ACHN (cell line): ENCODE measurements at regions not wholly inside any gene's neighbourhood (a gene's known extent, or its start where the extent isn't known, plus 50 kb on each side); places are given as distances from the start of the nearest gene placed in this dataset.

ENCODE experiments used
- DNase-seq: peaks from one replicate; pipeline ENCODE4 v3.0.0-alpha.2; 2015
- in situ Hi-C: cut with HindIII; loops from 2 replicates; pipeline ENCODE4 v1.10.0; 2017; ENCODE audit warnings: low sequenced_read_pairs, low pct_ligation_motif_present, low pct_unique_long_range_greater_than_20kb

DNA sequence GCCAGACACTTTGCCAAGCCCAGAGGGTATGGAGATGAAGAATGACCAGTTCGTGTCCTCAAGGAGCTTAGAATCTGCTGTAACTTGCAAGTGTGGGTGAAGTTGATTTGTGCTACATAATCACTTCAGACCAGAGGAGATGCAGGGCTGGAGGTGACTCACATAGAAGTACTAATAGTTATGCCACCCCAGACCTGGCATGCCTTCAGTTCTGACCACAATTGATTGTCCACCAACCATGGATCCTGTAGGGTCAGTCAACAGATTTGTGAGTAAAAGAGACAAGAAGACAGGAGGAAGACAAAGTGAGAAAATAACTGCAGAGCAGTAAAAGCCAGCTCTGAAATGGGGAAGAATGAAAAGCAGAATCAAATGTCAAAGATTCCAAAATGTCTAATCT lies 51.2 kb upstream of the BMPER start:
- in situ Hi-C loops, result no loop called here
- no peak for DNase-seq

DNA sequence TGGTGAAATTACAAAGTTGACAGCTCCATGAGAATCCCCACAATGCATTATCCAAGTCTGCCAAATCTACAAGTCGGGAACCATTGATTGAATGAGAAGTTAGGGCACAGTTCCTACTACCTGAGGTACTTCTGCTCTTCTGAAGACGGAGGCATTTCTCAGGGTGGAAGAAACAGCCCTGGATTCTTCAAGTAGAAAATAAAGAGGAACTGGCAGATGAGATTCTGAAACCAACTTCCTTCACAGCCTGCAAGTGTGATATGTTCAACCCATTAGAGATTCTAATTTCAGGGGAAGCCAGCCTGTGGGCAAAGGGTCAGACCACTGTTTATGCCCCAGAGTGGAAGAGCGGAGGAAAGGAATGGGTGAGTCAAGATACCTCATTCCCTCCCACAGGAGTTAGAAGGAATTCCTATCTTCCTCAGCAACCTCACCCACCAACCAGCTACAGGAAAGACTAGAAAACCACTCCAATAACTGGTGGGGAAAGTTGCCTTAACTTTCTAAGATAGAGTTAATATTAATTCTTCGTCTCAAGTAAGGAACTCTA lies 50.5 kb upstream of the BMPER start:
- in situ Hi-C loops, result no loop called here
- DNase-seq, result no peak
